SK-N-SH (cell line): ENCODE measurements at regions not wholly inside any gene's neighbourhood (a gene's known extent, or its start where the extent isn't known, plus 50 kb on each side); places are given as distances from the start of the nearest gene placed in this dataset.

Experiments
- CTCF ChIA-PET: fragments of 300-600, 350-600 bp; formaldehyde crosslinking; extraction: SDS; loops from one replicate; lab custom pipeline; 2021; lab: Yijun Ruan, JAX
- POLR2A ChIA-PET: fragments of 350-600 bp; sonication (Branson Sonifier 250); formaldehyde crosslinking; extraction: SDS; loops from one replicate; lab custom pipeline; 2020; ENCODE audit warnings: antibody characterized with exemption, inconsistent platforms; lab: Yijun Ruan, JAX
- DNase-seq: peaks from one replicate; pipeline ENCODE4 v3.0.0; 2012
- H2AFZ ChIP-seq: fragments of 200-600 bp; sonication (generic); 2 replicates; pipeline ENCODE4 v1.8.1; 2016; ENCODE audit warnings: antibody characterized with exemption, mild to moderate bottlenecking, low read depth
- H3F3A ChIP-seq: fragments of 200-600 bp; sonication (generic); replicated peaks from 2 replicates; pipeline ENCODE3; 2016; ENCODE audit warnings: antibody characterized with exemption, mild to moderate bottlenecking; ENCODE audit not compliant: insufficient read depth
- H3K27ac ChIP-seq, 2 experiments: fragments of 200-500 bp in 1 of 2; fragments of 200-600 bp in 1 of 2; sonication (Bioruptor generic) in 1 of 2; sonication (generic), shearing (Covaris generic) in 1 of 2; 2 replicates each; pipeline versions ENCODE4 v1.5.1 to v1.6.1; 2014 to 2016; ENCODE audit warnings: low read depth in 2 of 2, inconsistent platforms in 1 of 2, low read length in 1 of 2, mild to moderate bottlenecking in 1 of 2, mixed read lengths in 1 of 2
- H3K27me3 ChIP-seq: fragments of 200-600 bp; sonication (generic), shearing (Covaris generic); 2 replicates; pipeline ENCODE4 v1.6.1; 2016; ENCODE audit warnings: mixed run types; ENCODE audit not compliant: insufficient read depth
- H3K36me3 ChIP-seq, 2 experiments: fragments of 200-500 bp in 1 of 2; fragments of 200-600 bp in 1 of 2; sonication (Bioruptor generic) in 1 of 2; sonication (generic) in 1 of 2; replicated peaks in 1 of 2; 2 replicates each; pipeline versions ENCODE3 to v1.5.1; 2014 to 2016; ENCODE audit warnings: low read length in 1 of 2, mild to moderate bottlenecking in 1 of 2; ENCODE audit not compliant: insufficient read depth in 2 of 2, control insufficient read depth in 1 of 2
- H3K4me1 ChIP-seq, 2 experiments: fragments of 200-500 bp in 1 of 2; fragments of 200-600 bp in 1 of 2; sonication (Bioruptor generic) in 1 of 2; sonication (generic), shearing (Covaris generic) in 1 of 2; 2 replicates each; pipeline versions ENCODE4 v1.5.1 to v1.6.1; 2014 to 2016; ENCODE audit warnings: low read depth in 1 of 2, low read length in 1 of 2, mixed run types in 1 of 2; ENCODE audit not compliant: insufficient read depth in 2 of 2, control insufficient read depth in 1 of 2
- H3K4me2 ChIP-seq: fragments of 200-600 bp; sonication (generic), shearing (Covaris generic); 2 replicates; pipeline ENCODE4 v1.6.1; 2017; ENCODE audit warnings: mixed run types
- H3K4me3 ChIP-seq, 2 experiments: fragments of 200-500 bp in 1 of 2; fragments of 200-600 bp in 1 of 2; sonication (Bioruptor generic) in 1 of 2; sonication (generic), shearing (Covaris generic) in 1 of 2; 2 replicates each; pipeline versions ENCODE4 v1.5.1 to v1.8.1; 2014 to 2016; ENCODE audit warnings: low read depth in 2 of 2, inconsistent platforms in 1 of 2, low read length in 1 of 2, mild to moderate bottlenecking in 1 of 2, mixed read lengths in 1 of 2, moderate library complexity in 1 of 2
- H3K79me2 ChIP-seq: fragments of 200-600 bp; sonication (generic); 2 replicates; pipeline ENCODE4 v1.8.1; 2017; ENCODE audit warnings: mild to moderate bottlenecking; ENCODE audit not compliant: insufficient read depth
- H3K9ac ChIP-seq: fragments of 200-600 bp; sonication (generic); 2 replicates; pipeline ENCODE4 v1.6.1; 2017; ENCODE audit warnings: mixed run types
- H3K9me2 ChIP-seq: fragments of 200-600 bp; sonication (generic); 2 replicates; pipeline ENCODE4 v1.6.1; 2017; ENCODE audit warnings: mixed run types
- H3K9me3 ChIP-seq: fragments of 200-600 bp; sonication (generic); 2 replicates; pipeline ENCODE4 v1.6.1; 2017; ENCODE audit warnings: mixed run types, mild to moderate bottlenecking, moderate library complexity
- H4K20me1 ChIP-seq: fragments of 200-600 bp; sonication (generic); 2 replicates; pipeline ENCODE4 v1.6.1; 2017; ENCODE audit warnings: mild to moderate bottlenecking, mixed run types; ENCODE audit not compliant: insufficient read depth
- ELF1 ChIP-seq: IDR thresholded peaks from 2 replicates; pipeline ENCODE4 v1.4.0; 2012
- EP300 ChIP-seq, 2 experiments: IDR thresholded peaks; 2 replicates each; pipeline versions ENCODE4 v1.4.0 to v1.6.1; 2012; ENCODE audit warnings: borderline replicate concordance in 1 of 2, low read depth in 1 of 2, low read length in 1 of 2
- EZH2phosphoT487 ChIP-seq: fragments of 200-600 bp; sonication (generic); IDR thresholded peaks from 2 replicates; pipeline ENCODE4 v1.6.1; 2017; ENCODE audit warnings: low read depth, mixed run types, mild to moderate bottlenecking, antibody characterized with exemption, moderate library complexity, borderline replicate concordance
- FOXJ3 ChIP-seq: sonication (generic); formaldehyde crosslinking; IDR thresholded peaks from 2 replicates; pipeline ENCODE4 v1.5.1; 2020; ENCODE audit warnings: mild to moderate bottlenecking, missing genetic modification reagents
- GABPA ChIP-seq: IDR thresholded peaks from 2 replicates; pipeline ENCODE4 v1.4.0; 2012; ENCODE audit warnings: low read depth, mild to moderate bottlenecking
- JUND ChIP-seq: IDR thresholded peaks from 2 replicates; pipeline ENCODE4 v1.4.0; 2012
- MEF2A ChIP-seq: IDR thresholded peaks from 2 replicates; pipeline ENCODE4 v1.4.0; 2012; ENCODE audit warnings: low read depth, borderline replicate concordance
- NFIC ChIP-seq: IDR thresholded peaks from 2 replicates; pipeline ENCODE4 v1.4.0; 2012; ENCODE audit warnings: borderline replicate concordance
- NRF1 ChIP-seq: IDR thresholded peaks from 2 replicates; pipeline ENCODE4 v1.6.1; 2012; ENCODE audit warnings: low read depth, mild to moderate bottlenecking, low read length
- POLR2AphosphoS5 ChIP-seq: IDR thresholded peaks from 2 replicates; pipeline ENCODE4 v1.6.1; 2012; ENCODE audit warnings: low read depth, low read length
- RAD21 ChIP-seq: IDR thresholded peaks from 2 replicates; pipeline ENCODE4 v1.6.1; 2012; ENCODE audit warnings: mild to moderate bottlenecking, low read length
- RCOR1 ChIP-seq: fragments of 150-350 bp; IDR thresholded peaks from 2 replicates; pipeline ENCODE4 v1.6.1; 2017; ENCODE audit warnings: antibody characterized with exemption, low read length
- REST ChIP-seq: IDR thresholded peaks from 2 replicates; pipeline ENCODE4 v1.6.1; 2012; ENCODE audit warnings: mild to moderate bottlenecking, low read depth, low read length, moderate library complexity
- TAF1 ChIP-seq: IDR thresholded peaks from 2 replicates; pipeline ENCODE4 v1.6.1; 2012; ENCODE audit warnings: low read depth, mild to moderate bottlenecking, low read length, moderate library complexity, borderline replicate concordance
- TEAD4 ChIP-seq: IDR thresholded peaks from 2 replicates; pipeline ENCODE4 v1.4.0; 2012; ENCODE audit warnings: mild to moderate bottlenecking, borderline replicate concordance; ENCODE audit not compliant: insufficient read depth
- WGBS: methylation state at CpG from one replicate; pipeline ENCODE4 v1.1.6; 2017; ENCODE audit warnings: low lambda C conversion rate; 5-methylcytosine and 5-hydroxymethylcytosine counted together
- TF ChIP-seq, protein P1 (sequence below): IDR thresholded peaks from 2 replicates; pipeline ENCODE4 v1.4.0; 2012; ENCODE audit warnings: low read depth, borderline replicate concordance
- TF ChIP-seq, protein P2 (sequence below): fragments of 150-350 bp; IDR thresholded peaks from 2 replicates; pipeline ENCODE4 v1.6.1; 2016; ENCODE audit warnings: mild to moderate bottlenecking, low read depth, low read length
- TF ChIP-seq, protein P3 (sequence below): fragments of 200-600 bp; sonication (generic); IDR thresholded peaks from 2 replicates; pipeline ENCODE4 v1.6.1; 2017; ENCODE audit warnings: antibody characterized with exemption, mild to moderate bottlenecking, moderate library complexity

DNA sequence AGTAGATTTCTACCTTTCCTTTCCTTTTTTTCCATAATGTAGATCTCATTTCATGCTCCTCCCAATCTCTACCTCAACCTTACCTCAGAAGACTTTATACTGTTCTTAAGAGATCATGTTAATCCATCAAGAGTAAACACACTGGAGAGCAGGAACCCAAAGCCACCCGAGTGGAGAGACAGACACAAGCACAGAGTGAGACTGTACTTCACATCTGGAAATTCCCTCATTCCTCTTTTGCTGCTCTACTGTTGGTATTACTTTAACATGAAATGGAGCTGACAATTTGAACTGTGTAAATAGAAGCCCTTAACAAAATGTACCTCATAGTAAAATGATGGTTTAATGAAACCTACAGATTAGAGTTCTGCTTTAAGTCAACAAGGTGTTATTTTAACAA lies 105.7 kb upstream of the RASGEF1B start:
- Histone ChIP-seq H4K20me1 (no peaks in the 10 kb centered on the region), H3K27me3 (no peaks in the 10 kb centered on the region), H3K27ac (no peak overlapping the region), H3K9me3 (no peaks in the 10 kb centered on the region), H3K4me1 (no peaks in the 10 kb centered on the region), H3K79me2 (no peaks in the 10 kb centered on the region), H3K4me3 (no peak overlapping the region), H3K9me2 (no peaks in the 10 kb centered on the region), H3K36me3 (no peaks in the 10 kb centered on the region), H2AFZ (no peak overlapping the region), H3K4me2 (no peak overlapping the region), H3K9ac (no peak overlapping the region), H3F3A (no peaks in the 10 kb centered on the region)
- TF ChIP-seq TAF1 (no peak), ELF1 (no peak), NFIC (no peak), RAD21 (no peak), TEAD4 (no peak), MEF2A (no peak), JUND (no peak), EP300 (IDR thresholded peaks at IDR 0.05; ENCODE audit: borderline replicate concordance in 1 of 2, low read depth in 1 of 2, low read length in 1 of 2) (no peak), REST (no peak), POLR2AphosphoS5 (no peak), GABPA (no peak), FOXJ3 (CRISPR knock-in tag) (no peak), RCOR1 (no peak), EZH2phosphoT487 (no peak), NRF1 (no peak)
- TF ChIP-seq, protein P1, sequence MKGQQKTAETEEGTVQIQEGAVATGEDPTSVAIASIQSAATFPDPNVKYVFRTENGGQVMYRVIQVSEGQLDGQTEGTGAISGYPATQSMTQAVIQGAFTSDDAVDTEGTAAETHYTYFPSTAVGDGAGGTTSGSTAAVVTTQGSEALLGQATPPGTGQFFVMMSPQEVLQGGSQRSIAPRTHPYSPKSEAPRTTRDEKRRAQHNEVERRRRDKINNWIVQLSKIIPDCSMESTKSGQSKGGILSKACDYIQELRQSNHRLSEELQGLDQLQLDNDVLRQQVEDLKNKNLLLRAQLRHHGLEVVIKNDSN: no peak
- TF ChIP-seq, protein P2, sequence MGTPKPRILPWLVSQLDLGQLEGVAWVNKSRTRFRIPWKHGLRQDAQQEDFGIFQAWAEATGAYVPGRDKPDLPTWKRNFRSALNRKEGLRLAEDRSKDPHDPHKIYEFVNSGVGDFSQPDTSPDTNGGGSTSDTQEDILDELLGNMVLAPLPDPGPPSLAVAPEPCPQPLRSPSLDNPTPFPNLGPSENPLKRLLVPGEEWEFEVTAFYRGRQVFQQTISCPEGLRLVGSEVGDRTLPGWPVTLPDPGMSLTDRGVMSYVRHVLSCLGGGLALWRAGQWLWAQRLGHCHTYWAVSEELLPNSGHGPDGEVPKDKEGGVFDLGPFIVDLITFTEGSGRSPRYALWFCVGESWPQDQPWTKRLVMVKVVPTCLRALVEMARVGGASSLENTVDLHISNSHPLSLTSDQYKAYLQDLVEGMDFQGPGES: no peak
- TF ChIP-seq, protein P3, sequence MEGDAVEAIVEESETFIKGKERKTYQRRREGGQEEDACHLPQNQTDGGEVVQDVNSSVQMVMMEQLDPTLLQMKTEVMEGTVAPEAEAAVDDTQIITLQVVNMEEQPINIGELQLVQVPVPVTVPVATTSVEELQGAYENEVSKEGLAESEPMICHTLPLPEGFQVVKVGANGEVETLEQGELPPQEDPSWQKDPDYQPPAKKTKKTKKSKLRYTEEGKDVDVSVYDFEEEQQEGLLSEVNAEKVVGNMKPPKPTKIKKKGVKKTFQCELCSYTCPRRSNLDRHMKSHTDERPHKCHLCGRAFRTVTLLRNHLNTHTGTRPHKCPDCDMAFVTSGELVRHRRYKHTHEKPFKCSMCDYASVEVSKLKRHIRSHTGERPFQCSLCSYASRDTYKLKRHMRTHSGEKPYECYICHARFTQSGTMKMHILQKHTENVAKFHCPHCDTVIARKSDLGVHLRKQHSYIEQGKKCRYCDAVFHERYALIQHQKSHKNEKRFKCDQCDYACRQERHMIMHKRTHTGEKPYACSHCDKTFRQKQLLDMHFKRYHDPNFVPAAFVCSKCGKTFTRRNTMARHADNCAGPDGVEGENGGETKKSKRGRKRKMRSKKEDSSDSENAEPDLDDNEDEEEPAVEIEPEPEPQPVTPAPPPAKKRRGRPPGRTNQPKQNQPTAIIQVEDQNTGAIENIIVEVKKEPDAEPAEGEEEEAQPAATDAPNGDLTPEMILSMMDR: no peak
- WGBS: 0% methylated on average over 1 of the region's 1 CpG
- ChIA-PET POLR2A (no interaction called here), CTCF (no interaction called here)
- DNase-seq: no peak
